ENCODE measurements at regions not wholly inside any gene's neighbourhood (a gene's known extent, or its start where the extent isn't known, plus 50 kb on each side); places are given as distances from the start of the nearest gene placed in this dataset.

GRCh38 chr2:181152701-181153100, 172.3 kb downstream of the UBE2E3 start:
- no peaks in the 10 kb centered on the region for H3K27me3 ChIP-seq (ENCODE audit: control insufficient read depth, insufficient read depth, low read length)
- DNase-seq (ENCODE audit: low read depth) = no peak
- no peak for TF ChIP-seq CTCF (IDR thresholded peaks at IDR 0.05; ENCODE audit: insufficient read depth, low read depth, low read length)
- H3K36me3 ChIP-seq (ENCODE audit: control insufficient read depth, insufficient read depth, low read length) = no peaks in the 10 kb centered on the region
- no peak overlapping the region for H3K4me3 ChIP-seq (ENCODE audit: low read depth, low read length)
- CTCF ChIA-PET = no interaction called here
- POLR2A ChIA-PET = no interaction called here

- no peaks in the 10 kb centered on the region for H3K36me3 ChIP-seq (ENCODE audit: control insufficient read depth, insufficient read depth, low read length)
- H3K4me3 ChIP-seq (ENCODE audit: low read depth, low read length) = no peak overlapping the region
- ChIA-PET CTCF (no interaction called here), POLR2A (no interaction called here)
- TF ChIP-seq CTCF (IDR thresholded peaks at IDR 0.05; ENCODE audit: insufficient read depth, low read depth, low read length) = no peak
- no peak for DNase-seq (ENCODE audit: low read depth)
- no peaks in the 10 kb centered on the region for H3K27me3 ChIP-seq (ENCODE audit: control insufficient read depth, insufficient read depth, low read length)
These were observed 173.5 kb downstream of the UBE2E3 start for GRCh38 chr2:181153886-181154285.

- no peak for DNase-seq (ENCODE audit: low read depth)
These were observed 176.9 kb downstream of the UBE2E3 start for GRCh38 chr2:181157326-181157725.

GRCh38 chr2:181158427-181158826, 178.0 kb downstream of the UBE2E3 start:
- no peaks in the 10 kb centered on the region for H3K27me3 ChIP-seq (ENCODE audit: control insufficient read depth, insufficient read depth, low read length)
- CTCF ChIA-PET = no interaction called here
- no peak for DNase-seq (ENCODE audit: low read depth)
- POLR2A ChIA-PET = no interaction called here
- TF ChIP-seq CTCF (IDR thresholded peaks at IDR 0.05; ENCODE audit: insufficient read depth, low read depth, low read length) = no peak
- H3K4me3 ChIP-seq (ENCODE audit: low read depth, low read length) = no peak overlapping the region
- H3K36me3 ChIP-seq (ENCODE audit: control insufficient read depth, insufficient read depth, low read length) = no peaks in the 10 kb centered on the region

More at GRCh38 chr2:181157326-181157725, 176.9 kb downstream of the UBE2E3 start:
- TF ChIP-seq CTCF (IDR thresholded peaks at IDR 0.05; ENCODE audit: insufficient read depth, low read depth, low read length) = no peak
- ChIA-PET POLR2A (no interaction called here), CTCF (no interaction called here)
- Histone ChIP-seq H3K27me3 (ENCODE audit: control insufficient read depth, insufficient read depth, low read length) (no peaks in the 10 kb centered on the region), H3K4me3 (ENCODE audit: low read depth, low read length) (no peak overlapping the region), H3K36me3 (ENCODE audit: control insufficient read depth, insufficient read depth, low read length) (no peaks in the 10 kb centered on the region)

- POLR2A ChIA-PET = no interaction called here
- Histone ChIP-seq H3K27me3 (ENCODE audit: control insufficient read depth, insufficient read depth, low read length) (no peaks in the 10 kb centered on the region), H3K36me3 (ENCODE audit: control insufficient read depth, insufficient read depth, low read length) (no peaks in the 10 kb centered on the region), H3K4me3 (ENCODE audit: low read depth, low read length) (no peak overlapping the region)
- no peak for TF ChIP-seq CTCF (IDR thresholded peaks at IDR 0.05; ENCODE audit: insufficient read depth, low read depth, low read length)
- CTCF ChIA-PET = no interaction called here
- no peak for DNase-seq (ENCODE audit: low read depth)
These were observed 181.2 kb downstream of the UBE2E3 start for GRCh38 chr2:181161615-181162014.
